NCI-H748 treated with DMSO at 0.1 percent for 48 hours (cell line): ENCODE measurements at regions not wholly inside any gene's neighbourhood (a gene's known extent, or its start where the extent isn't known, plus 50 kb on each side); places are given as distances from the start of the nearest gene placed in this dataset.
A peak's percentile ranks its signal among the peaks of the same experiment; 100 is the strongest.

Experiments
- DNase-seq: peaks from one replicate; lab custom pipeline; 2025; lab: John Stamatoyannopoulos, UW

GRCh38 chr2:76579911-76580310 is 869.2 kb upstream of the GCFC2 start:
- no peak for DNase-seq

GRCh38 chr2:76572981-76573380 is 862.3 kb upstream of the GCFC2 start:
- no peak for DNase-seq

GRCh38 chr2:76569819-76570218 is 859.1 kb upstream of the GCFC2 start:
- DNase-seq, result no peak

- no peak for DNase-seq
Measured at GRCh38 chr2:76567478-76567877, 856.8 kb upstream of the GCFC2 start.

- DNase-seq, result no peak
Measured at GRCh38 chr2:76564734-76565133, 854.0 kb upstream of the GCFC2 start.

GRCh38 chr2:76563730-76564129 is 853.0 kb upstream of the GCFC2 start:
- DNase-seq, result no peak

GRCh38 chr2:76558157-76558556 is 847.4 kb upstream of the GCFC2 start:
- DNase-seq, result no peak

- no peak for DNase-seq
Measured at GRCh38 chr2:76556018-76556417, 845.3 kb upstream of the GCFC2 start.

GRCh38 chr2:76546207-76546606 is 835.5 kb upstream of the GCFC2 start:
- no peak for DNase-seq

GRCh38 chr2:76544901-76545300 is 834.2 kb upstream of the GCFC2 start:
- DNase-seq, result no peak

- DNase-seq, result no peak
Measured at GRCh38 chr2:76517574-76517909, 806.8 kb upstream of the GCFC2 start.

GRCh38 chr2:76516861-76517573 is 806.3 kb upstream of the GCFC2 start:
- DNase-seq, result no peak

GRCh38 chr2:76512201-76512820 is 801.6 kb upstream of the GCFC2 start:
- DNase-seq, result no peak

GRCh38 chr2:76506538-76506937 is 795.8 kb upstream of the GCFC2 start:
- DNase-seq, result no peak

GRCh38 chr2:76501641-76502040 is 790.9 kb upstream of the GCFC2 start:
- DNase-seq, result no peak

GRCh38 chr2:76498360-76498759 is 787.6 kb upstream of the GCFC2 start:
- no peak for DNase-seq

- DNase-seq, result no peak
Measured at GRCh38 chr2:76491503-76491902, 780.8 kb upstream of the GCFC2 start.

- DNase-seq, result peak; percentile 56
Measured at GRCh38 chr2:76478266-76479035, 767.7 kb upstream of the GCFC2 start.

GRCh38 chr2:76472946-76473345 is 762.2 kb upstream of the GCFC2 start:
- no peak for DNase-seq

GRCh38 chr2:76469066-76469465 is 758.4 kb upstream of the GCFC2 start:
- no peak for DNase-seq

- no peak for DNase-seq
Measured at GRCh38 chr2:76467326-76467725, 756.6 kb upstream of the GCFC2 start.

GRCh38 chr2:76464310-76464709 is 753.6 kb upstream of the GCFC2 start:
- DNase-seq, result no peak

- no peak for DNase-seq
Measured at GRCh38 chr2:76461431-76461830, 750.7 kb upstream of the GCFC2 start.
